GM21381 (cell line): ENCODE measurements at regions not wholly inside any gene's neighbourhood (a gene's known extent, or its start where the extent isn't known, plus 50 kb on each side); places are given as distances from the start of the nearest gene placed in this dataset.
"Not testable (repeated sequence)": the region's sequence is repeated elsewhere in the genome, so short reads cannot be mapped to it uniquely, and the experiment has no call there.

Source experiments
- ATAC-seq: cut with Tn5 transposase; IDR thresholded peaks from one replicate; pipeline ENCODE4 v1.9.1; 2021; ENCODE audit warnings: mild to moderate bottlenecking, moderate library complexity; ENCODE audit not compliant: unreplicated experiment

DNA sequence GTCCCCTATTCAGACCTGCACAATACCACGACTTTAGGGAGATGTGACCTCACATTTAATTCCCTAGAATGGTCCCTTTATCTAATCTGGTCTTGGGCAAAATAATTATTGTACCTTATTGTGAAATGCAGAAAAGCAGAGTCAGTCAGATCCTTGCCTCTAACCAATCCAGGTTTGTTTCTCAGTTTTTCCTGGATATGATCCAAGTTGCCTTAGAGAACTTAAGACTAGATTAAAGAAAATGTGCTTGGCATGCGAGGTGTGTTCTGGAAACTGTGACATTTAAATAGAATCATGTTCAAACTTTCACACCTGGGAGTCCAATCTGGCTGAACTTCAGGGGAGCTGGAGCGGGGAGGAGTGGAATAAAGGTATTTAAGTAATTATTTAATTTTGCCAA lies 696.2 kb downstream of the DNAH5 start:
- no peak for ATAC-seq

DNA sequence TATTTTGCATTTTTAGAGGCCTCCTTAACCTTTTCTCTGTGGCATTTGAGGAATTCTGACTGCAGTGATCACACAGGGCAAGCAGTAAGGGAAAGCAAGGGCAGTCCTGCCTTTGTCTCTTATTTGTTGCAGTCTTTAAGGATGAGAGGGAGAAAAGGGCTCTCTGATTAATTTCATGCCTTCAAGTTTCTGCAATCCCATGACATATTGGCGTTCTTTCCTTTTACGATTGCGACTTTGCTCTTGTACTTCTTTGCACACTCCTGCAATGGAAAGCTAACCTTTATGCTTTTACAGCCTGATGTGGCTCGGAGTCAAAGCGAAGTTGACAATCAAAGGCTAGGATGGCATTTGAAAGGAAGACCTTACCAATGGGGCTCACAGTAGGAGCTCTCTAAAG lies 698.4 kb downstream of the DNAH5 start:
- ATAC-seq: no peak

DNA sequence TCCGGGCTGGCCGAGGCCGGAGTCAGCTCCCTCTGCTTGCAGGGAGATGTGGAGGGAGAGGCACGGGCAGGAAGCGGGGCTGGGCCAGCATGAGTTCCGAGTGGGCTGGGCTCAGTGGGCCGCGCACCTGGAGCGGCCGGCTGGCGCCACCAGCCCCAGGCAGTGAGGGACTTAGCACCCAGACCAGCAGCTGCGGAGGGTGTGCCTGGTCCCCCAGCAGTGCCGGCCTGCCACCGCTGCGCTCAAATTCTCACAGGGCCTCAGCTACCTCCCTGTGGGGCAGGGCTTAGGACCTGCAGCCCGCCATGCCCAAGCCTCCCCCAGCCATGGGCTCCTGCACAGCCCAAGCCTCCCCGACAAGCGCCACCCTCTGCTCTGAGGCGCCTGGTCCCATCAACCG lies 700.3 kb downstream of the DNAH5 start:
- ATAC-seq: no peak

DNA sequence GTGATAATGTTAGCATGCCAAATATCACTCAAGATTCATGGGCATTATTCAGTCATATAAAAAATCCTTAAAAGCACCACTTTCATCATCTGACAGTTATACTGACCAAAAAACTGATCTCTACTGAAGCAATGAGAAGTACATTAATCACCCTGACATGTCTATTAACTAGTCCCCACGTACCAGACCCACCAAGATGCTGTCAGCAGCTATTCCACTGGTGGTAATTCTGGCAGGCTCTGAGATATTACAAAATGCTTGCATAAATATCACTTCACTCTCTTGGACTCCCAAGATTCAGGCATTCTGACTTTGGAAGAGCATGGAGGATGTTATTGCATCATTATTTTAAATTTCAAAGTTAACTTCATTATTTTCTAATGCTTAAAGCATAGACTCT lies 717.0 kb downstream of the DNAH5 start:
- ATAC-seq: no peak

DNA sequence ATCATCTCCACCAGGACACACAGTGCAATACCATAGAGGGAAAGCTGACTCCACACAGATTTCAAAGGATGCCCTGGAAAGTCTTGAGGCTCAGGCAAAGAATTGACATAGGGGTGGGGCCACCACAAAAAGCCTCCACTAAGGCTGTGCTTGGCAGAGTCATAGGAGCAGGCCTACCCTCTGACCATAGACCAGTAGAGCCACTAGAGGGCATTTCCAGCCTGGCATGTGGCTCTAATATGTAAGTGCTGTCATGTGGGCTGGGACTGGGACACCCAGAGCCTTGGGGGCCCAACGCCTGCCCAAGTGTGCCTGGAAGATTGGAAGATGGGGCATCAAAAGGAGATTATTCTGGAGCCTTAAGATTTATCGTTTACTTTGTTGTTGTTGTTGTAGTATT lies 726.0 kb downstream of the DNAH5 start:
- no peak for ATAC-seq

DNA sequence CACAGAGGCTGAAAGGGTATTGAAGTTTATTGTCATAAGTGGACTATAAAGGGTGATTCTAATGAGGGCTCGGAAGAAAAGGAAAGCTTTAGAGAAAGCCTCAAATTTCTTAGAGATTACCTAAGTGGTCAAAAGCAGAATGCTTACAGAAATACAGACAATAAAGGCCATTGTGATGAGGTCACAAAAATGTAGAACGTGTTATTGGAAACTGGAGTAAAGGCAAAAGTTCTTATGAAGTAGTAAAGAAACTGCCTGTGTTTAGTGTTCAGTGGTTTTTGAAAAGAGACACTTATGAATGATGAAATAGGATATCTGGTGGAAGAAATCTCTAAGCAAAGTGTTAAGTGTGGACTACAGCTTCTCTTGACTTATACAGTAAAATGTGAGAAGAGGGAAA lies 726.9 kb downstream of the DNAH5 start:
- ATAC-seq: no peak

DNA sequence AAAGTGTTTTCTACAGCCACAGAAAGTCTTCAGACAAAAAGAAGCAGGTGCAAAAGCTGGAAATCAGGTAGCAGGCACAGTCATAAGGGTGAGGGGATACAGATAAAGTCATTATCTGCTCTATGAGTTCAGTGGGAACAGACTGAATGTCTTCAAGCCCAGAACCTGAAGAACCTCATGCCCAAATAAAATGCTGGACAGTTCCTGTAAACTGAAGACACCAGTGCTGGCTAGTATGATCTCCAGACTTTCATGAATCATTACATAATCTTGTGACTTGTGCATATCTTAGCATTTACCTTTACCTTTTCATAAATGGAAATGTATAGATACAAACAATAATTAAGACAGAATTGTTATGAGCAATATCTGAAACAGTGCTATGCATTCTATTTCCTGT lies 728.7 kb downstream of the DNAH5 start:
- no peak for ATAC-seq

DNA sequence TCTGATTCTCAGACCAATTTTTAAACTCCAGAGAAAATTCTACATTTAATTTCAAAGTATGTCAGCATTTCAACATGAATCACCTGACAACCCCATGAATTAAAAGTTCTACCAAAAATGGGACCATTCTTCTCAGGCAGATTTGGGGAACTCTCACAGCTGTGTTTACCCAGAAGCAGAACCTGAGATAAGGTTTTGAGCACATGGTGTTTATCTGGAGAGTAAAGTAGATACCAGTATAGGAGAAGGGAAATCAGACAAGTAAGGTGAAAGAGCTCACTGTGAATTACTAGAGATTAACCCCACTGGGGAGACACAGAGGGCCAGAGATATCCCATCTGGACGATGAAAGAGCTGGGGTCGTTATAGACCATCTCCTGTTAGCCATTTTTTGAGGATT lies 729.1 kb downstream of the DNAH5 start:
- ATAC-seq: no peak

DNA sequence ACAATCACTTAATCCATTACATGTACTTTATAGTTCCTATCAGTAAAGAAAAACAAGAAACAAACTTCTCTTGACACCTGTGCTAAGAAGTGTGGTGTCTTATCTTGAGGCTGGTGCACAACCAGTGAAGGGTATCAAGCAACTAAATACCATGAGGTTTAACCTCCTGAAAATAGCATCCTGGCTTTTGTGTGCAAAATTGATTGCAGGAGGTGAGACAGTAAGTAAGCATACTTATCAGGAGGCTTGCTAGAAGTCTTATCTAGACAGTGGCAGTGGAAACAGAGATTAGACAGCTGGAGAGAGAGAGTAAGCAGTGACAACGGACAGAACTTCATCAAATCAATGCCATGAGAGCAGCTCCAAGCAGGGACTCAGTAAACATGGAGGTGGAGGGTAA lies 730.3 kb downstream of the DNAH5 start:
- no peak for ATAC-seq

DNA sequence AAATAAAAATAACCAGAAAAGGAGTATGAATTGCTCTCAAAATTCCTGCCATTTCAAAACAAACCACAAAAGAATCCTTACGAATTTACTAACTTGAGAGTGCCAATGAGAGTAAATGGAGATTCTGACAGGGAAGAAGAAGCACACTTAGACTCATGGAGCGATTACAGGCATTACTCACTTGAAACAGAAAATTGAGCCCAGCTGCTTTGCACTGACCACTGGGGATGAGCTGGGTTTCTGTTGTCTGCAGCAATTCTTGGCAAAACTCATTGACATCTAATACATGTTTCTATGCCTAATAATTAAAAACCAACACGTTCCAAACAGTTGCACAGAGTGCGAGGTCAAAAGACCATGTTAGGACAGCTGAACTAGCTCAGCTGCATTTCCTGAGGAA lies 731.6 kb downstream of the DNAH5 start:
- no peak for ATAC-seq

DNA sequence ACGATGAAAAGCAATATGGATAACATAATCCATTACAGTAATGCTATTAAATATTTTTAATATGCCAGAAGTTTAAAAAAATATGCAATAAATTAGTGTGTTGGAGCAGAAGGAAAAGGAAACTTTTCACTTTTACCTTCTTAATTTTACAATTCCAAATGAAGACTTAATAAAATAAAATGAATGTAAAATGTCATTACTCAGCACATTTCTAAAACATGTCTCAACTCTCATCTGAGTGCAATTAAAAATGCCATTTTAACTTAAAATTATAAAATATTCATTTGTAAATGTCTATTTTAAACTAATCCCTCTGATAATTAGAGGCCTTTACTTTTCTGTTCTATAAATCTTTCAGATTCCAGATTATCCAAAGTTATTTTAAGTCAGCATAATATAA lies 733.4 kb downstream of the DNAH5 start:
- ATAC-seq: no peak

DNA sequence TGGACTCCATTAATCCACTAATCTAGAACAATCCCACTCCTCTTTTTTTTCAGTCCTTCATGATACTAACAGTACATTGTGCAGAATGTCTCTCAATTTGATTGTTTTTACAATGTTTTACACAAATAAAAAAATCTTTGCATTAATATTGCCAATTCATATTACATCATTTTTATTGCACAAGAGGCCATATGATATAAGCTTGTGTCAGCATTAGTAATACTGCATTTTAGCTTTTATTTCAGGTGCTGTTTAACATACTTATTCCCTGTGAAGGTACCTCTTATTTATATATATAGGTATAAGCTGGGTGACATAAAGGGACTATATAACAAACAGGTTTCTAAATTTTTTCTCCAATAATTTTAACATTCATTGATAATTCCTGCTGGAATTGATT lies 737.4 kb downstream of the DNAH5 start:
- no peak for ATAC-seq

DNA sequence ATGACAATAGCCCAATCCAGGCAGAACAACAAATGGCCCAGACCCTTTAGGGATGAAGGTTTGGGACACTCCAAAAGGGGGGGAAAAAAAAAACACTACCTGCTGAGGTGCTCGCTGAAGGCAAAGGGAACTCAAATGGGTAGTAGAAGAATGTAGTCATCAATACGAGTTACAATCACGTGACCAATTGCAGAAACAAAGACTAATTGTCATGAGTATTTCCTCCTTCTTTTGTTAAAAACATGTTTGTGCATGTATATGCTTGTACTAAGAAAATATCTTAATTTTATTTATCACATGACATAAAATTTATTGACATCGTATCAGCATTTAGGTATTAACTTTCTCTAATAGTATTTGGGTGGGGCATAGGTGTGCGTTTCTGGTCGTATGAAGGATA lies 743.5 kb downstream of the DNAH5 start:
- ATAC-seq: no peak

DNA sequence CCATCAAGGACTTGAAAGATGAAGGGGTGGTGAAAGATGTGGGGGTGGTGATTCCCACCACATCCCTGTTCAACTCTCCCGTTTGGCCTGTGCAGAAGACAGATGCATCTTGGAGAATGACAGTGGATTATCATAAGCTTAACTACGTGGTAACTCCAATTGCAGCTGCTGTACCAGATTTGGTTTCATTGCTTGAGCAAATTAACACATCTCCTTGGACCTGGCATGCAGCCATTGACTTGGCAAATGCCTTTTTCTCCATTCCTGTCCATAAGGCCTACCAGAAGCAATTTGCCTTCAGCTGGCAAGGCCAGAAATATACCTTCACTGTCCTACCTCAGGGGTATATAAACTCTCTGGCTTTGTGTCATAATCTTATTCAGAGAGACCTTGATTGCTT lies 746.3 kb downstream of the DNAH5 start:
- ATAC-seq: not testable (repeated sequence)

DNA sequence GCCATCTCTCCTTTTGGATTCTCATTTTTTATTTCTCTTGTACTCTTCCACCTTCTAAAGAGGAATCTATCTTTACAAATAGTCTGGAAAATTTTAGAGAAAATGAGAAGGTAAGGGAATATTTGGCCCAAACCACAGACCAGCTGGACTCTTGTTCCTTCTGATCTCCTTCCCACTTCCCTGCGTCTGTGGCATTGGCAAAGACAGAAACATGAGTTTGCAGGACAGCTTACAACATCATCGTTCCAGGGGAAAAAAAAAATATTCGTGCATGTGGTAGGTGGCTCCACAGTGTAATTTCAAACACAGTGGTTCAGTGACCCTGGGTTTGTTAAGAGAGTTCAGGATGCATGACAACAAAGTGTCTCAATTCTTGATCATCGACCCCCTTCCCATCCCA lies 755.0 kb downstream of the DNAH5 start:
- no peak for ATAC-seq

DNA sequence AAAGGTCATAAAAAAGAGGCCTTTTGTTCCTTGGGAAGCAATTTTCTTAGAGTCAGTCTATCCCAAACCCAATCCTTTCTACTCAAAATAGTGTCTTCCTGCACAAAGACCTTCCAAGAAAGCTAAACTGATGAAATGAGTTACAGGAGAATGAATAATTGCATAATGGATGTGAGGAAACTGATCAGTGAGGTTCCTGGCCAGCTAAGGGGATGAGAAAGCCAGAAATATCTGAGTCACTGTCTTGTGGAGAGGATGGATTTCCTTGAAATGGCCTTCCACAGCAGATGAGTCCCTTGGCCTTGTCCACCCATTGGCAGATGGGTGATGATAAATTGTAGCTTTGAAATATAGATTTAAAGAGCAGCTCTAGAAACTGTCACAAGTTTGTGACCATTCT lies 756.1 kb downstream of the DNAH5 start:
- ATAC-seq: no peak

DNA sequence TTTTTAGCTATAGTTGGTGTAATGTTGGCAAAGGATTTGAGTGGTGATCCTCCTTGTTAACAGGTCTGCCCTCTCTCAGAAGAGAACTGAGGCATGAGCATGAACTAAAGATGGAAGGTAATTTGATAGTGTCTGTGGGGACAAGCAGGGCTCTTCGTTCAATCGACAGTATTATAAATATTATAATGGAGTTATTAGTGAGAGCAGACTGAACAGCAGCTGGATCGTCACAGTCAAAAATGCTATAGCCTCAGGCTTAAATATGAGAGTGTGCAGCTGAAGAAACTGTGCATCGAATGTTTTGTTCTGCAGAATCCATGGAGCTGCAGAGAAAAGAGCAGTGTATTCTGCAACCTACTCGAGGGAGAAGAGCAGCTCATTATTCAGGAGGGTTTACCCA lies 757.3 kb downstream of the DNAH5 start:
- no peak for ATAC-seq

DNA sequence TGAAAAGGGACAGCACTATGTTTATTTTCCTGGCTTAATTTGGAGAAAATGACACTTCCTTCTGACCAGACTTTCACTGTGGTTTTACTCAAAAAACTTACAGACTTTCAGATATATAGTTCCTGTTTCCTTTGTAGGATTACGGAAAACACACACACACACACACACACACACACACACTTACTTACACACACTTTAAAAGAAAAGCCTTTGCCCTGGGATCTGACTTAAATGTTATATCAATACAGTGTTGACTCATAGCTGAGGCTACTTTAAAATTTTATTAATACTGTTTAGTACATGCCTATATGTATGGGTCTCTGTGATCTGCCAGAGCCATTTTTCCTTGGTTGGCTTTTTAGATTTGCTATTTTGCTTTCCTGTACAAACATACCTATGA lies 758.3 kb downstream of the DNAH5 start:
- ATAC-seq: no peak

DNA sequence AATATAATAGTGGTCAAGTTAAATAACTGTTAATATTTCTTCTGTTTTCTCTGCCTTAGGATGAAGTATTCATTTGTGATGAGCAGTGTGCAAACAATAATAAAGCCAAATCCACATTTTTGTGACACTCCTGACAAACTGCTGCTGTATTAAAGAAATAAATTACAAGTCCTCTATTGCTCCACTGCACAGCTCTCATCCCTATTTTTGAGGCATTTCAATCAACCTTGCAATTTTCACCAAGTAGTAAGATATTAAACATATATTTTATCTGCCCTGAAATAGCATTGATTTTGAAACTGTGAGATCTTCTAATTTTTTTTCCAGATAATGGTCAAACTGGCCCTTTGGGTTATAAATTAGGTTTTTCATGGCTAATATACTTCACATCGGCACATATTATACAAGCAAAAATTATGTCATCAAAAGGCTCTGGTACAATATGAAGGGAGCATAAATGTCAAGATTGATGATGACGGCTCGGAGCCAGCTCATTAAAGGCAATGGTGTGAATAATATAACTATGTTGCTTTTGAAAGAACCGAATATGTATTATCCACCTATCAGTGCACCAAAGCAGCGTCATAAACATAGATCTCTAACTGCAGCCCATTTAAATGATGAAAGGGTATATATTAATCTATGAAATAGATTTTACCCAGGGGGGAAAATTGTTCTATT lies 764.9 kb downstream of the DNAH5 start:
- ATAC-seq: no peak

DNA sequence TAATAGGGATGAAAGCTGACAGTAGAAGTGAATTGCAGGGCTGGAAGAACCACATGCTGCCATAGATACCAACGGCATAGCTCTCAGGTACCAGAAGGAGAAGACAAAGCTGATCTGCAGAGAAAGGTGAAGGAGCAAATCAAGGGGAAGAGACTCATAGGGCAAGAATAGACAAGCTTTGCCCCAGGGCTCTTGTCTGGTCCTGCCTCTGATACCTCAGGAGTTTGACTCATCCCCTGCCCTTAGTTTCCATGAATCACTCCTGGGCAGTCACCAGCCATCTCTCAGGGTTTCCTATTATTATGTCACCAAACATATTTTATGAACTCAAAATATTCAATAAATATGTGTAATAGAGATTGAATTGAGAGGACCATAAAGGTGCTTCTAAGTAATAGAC lies 800.9 kb downstream of the DNAH5 start:
- ATAC-seq: no peak

DNA sequence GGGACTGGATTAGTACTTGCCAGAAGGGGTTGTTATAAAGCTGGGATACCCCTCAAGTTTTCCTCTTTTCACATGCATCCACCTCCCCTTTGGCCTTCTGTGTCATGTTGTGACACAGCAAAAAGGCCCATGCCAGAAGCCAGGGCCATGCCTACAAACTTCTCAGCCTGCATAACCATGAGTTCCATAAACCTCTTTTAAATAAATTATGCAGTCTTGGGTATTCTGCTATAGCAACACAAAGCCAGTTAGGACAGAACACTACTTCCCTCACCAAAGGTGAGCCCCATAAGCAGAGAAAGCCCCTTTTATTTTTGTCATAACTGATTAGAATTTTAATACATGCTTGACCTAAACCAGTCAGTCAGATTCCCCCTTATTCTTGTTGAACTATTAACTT lies 801.3 kb downstream of the DNAH5 start:
- no peak for ATAC-seq

DNA sequence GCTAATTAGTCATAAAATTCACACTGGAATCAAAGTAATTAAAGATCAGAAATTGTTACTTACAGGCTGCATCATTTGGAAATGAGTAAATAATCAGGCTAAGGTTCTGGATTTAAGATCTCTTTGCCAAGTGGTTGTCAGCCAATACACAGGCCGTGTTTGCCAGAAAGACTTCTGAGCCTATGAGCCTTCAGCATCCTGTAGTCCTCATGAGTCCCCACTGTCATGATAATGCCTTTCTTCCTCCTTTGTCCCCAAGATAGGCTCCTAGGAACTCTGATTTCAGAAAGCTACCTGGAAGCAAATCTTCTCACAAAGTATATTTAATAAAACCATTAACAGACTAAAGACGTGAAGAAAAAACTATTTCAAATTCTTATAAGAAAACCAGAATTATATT lies 810.5 kb downstream of the DNAH5 start:
- ATAC-seq: no peak

DNA sequence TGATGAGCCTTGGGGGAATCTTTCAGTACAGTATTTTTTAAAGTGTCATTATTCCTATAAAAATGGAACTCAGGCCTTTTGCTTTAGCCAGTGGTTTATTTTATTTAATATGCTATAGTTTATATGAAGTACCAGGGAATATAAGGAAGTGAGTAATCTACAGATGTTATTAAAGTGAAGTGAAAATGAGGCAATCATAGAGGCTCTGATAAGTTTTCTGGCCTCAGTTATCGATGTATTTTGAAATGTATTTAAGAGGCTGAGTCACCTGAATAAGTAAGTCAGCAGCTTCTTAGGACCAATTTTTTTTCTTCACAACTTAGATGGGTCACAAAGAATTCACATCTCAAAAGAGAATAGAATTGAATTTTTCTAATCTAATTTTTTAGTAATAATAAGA lies 829.0 kb downstream of the DNAH5 start:
- ATAC-seq: no peak

DNA sequence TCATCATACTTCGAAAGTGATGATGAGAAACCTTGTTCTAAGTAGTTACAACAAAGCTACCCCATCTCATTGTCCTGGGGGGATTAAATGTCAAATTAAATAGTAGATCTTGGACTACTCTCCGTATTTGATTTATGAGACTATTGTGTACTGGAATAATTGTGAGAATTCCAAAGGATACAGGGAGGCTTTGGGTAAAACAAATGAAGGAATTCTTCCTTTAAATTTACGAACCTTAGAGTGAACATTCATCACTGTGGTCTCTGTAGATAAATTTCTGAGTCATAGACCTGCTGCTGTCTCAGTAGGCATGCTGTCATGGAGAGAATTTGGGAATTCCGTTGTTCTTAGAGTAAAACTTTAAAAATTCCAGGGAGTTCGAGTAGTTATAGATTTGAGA lies 836.2 kb downstream of the DNAH5 start:
- ATAC-seq: no peak
